IPS-18a (cell line): ENCODE measurements at regions not wholly inside any gene's neighbourhood (a gene's known extent, or its start where the extent isn't known, plus 50 kb on each side); places are given as distances from the start of the nearest gene placed in this dataset.

Experiments
- H3K27ac ChIP-seq: one replicate; pipeline ENCODE4 v1.5.1; 2013; ENCODE audit warnings: low read length
- H3K27me3 ChIP-seq: one replicate; pipeline ENCODE4 v1.6.1; 2013; ENCODE audit warnings: mild to moderate bottlenecking, low read length; ENCODE audit not compliant: control insufficient read depth, insufficient read depth
- H3K36me3 ChIP-seq: one replicate; pipeline ENCODE4 v1.6.1; 2013; ENCODE audit warnings: low read depth, low read length; ENCODE audit not compliant: control insufficient read depth
- H3K4me1 ChIP-seq: one replicate; pipeline ENCODE4 v1.6.1; 2013; ENCODE audit warnings: low read depth, low read length; ENCODE audit not compliant: control insufficient read depth
- H3K4me3 ChIP-seq: one replicate; pipeline ENCODE4 v1.5.1; 2013; ENCODE audit warnings: low read length
- H3K9ac ChIP-seq: one replicate; pipeline ENCODE4 v1.6.1; 2013; ENCODE audit warnings: mild to moderate bottlenecking, low read length, moderate library complexity
- H3K9me3 ChIP-seq: one replicate; pipeline ENCODE4 v1.6.1; 2013; ENCODE audit warnings: low read depth, low read length; ENCODE audit not compliant: control insufficient read depth

DNA sequence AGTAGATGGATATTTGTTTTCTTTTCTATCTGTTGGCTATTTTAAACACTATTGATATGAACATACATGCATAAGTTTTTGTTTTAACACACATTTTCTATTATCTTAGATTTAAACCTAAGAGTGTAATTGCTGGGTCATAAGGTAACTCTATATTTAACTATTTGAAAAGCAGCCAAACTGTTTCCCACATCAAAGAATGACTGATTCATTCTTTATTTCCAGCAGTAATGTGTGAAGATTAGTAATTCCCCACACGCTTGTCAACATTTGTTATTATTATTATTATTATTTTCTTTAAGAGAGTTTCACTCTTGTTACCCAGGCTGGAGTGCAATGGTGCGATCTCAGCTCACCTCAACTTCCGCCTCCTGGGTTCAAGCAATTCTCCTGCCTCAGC lies 1495.8 kb downstream of the EFNA5 start:
- Histone ChIP-seq H3K4me3 (no peak overlapping the region), H3K9me3 (peaks cover 9% of the 10 kb centered on the region), H3K9ac (no peak overlapping the region), H3K36me3 (no peaks in the 10 kb centered on the region), H3K4me1 (no peaks in the 10 kb centered on the region), H3K27ac (no peak overlapping the region), H3K27me3 (no peaks in the 10 kb centered on the region)

DNA sequence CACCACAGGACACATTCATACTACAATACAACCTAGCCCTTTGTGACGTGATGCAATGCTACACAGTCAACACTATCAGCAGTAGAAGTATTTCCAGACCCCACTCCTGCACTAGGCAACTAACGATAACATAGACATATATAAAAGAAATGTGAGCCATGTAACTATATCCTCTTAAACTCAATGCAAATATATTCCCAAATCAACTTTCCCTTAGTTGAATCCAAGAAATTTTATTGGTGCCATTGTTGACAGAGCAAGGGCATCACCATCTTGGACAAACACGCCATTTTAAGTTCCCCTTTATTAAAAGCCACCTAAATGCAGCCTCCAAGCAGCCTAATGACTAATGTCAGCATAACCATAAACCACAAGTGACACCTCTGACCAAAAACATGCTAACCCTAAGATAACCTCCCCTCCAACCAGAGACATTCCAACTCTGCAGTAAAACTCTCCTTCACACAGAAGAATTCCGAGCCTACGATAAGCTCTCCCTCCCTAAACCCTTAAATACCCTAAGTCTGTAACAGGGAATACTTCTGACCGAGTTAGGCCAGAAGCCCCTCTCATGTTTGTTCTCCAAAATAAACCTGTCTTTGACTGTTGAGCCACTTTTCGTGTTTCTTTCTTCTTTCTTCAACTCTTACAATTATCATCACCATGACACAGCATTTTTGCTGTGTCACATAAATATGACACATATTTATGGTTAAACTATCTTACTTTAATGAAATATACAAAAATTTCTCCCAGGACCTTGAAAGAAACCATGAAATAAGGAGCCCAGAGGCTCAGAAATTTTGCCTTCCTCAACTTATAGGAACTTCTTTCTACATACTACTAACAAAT lies 1497.8 kb downstream of the EFNA5 start:
- no peak overlapping the region for H3K9ac ChIP-seq
- peaks cover 9% of the 10 kb centered on the region for H3K9me3 ChIP-seq
- no peak overlapping the region for H3K4me3 ChIP-seq
- no peaks in the 10 kb centered on the region for H3K27me3 ChIP-seq
- H3K27ac ChIP-seq = no peak overlapping the region
- no peaks in the 10 kb centered on the region for H3K36me3 ChIP-seq
- no peaks in the 10 kb centered on the region for H3K4me1 ChIP-seq

DNA sequence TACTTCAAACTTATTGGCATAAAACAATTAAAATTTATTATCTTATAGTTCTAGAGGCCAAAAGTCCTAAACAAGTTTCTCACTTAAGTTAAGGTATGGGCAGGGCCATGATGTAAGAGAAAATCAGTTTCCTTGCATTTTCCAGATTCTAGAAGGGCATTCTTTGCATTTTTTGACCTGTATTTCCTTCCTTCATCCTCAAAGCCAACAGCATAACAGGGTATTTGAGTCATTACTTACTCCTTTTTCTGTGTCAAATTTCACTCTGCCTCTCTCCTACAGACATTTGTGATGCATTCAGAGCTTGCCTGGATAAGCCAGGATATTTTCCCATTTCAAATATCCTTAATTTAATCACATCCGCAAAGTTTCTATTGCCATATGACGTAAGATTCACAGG lies 1499.0 kb downstream of the EFNA5 start:
- Histone ChIP-seq H3K9ac (no peak overlapping the region), H3K4me3 (no peak overlapping the region), H3K27me3 (no peaks in the 10 kb centered on the region), H3K27ac (no peak overlapping the region), H3K9me3 (peaks cover 9% of the 10 kb centered on the region), H3K36me3 (no peaks in the 10 kb centered on the region), H3K4me1 (no peaks in the 10 kb centered on the region)

DNA sequence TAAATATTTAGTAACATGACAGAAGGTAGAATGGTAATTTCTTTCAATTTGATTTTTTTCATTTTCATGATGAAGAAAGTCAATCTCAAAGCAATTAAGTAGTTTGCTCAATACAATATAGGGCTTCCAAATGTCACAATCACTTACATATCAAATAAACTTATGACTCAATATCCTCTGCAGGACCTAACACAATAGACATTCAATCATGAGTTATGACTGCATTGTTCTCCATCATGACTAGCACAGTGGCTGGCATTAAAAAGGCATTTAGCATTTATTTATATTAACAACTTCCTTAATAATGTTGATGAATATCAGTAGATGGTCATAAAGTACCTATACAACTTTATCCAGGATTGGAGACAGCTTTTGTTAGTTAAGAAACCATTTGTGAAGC lies 1499.6 kb downstream of the EFNA5 start:
- no peaks in the 10 kb centered on the region for H3K27me3 ChIP-seq
- peaks cover 9% of the 10 kb centered on the region for H3K9me3 ChIP-seq
- no peak overlapping the region for H3K27ac ChIP-seq
- H3K4me1 ChIP-seq = no peaks in the 10 kb centered on the region
- no peak overlapping the region for H3K9ac ChIP-seq
- no peaks in the 10 kb centered on the region for H3K36me3 ChIP-seq
- no peak overlapping the region for H3K4me3 ChIP-seq

DNA sequence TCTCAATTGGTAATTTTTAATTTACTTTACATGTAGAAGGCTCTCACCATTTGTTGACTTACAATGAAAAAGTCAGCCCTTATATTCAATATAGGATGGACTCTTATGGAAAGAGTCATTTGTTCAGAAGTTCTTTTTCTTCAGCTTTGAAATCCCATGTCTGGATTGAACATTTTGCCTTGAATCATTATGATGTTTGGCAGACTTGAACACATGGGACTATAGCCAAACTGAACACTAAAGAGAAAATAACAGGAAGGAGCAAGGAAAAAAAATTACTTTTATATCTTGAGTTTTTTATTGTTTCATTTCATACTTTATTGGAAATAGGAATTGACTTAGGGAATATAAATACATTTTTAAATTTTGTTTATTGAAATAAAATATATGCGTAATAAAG lies 1503.0 kb downstream of the EFNA5 start:
- Histone ChIP-seq H3K9me3 (peaks cover under 1% of the 10 kb centered on the region), H3K4me1 (no peaks in the 10 kb centered on the region), H3K27ac (no peak overlapping the region), H3K4me3 (no peak overlapping the region), H3K9ac (no peak overlapping the region), H3K36me3 (no peaks in the 10 kb centered on the region), H3K27me3 (no peaks in the 10 kb centered on the region)

DNA sequence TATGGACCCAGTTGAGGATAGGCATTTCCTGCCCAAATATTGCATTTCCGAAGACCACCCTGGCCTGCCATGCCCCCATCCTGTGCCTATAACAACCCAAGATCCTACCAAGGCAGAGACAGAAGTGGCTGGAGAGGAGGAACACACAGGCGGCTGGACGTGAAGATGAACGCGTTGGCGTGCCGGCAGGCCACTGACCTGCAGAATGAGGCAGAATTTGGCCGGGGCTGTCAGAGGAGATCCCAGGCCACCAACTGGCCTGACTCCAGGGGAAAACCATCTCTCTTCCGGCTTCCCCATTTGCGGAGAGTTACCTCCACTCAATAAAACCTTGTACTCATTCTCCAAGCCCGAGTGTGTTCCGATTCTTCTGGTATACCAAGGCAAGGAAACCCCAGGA lies 1507.5 kb downstream of the EFNA5 start:
- H3K4me3 ChIP-seq = no peak overlapping the region
- H3K27me3 ChIP-seq = no peaks in the 10 kb centered on the region
- no peak overlapping the region for H3K9ac ChIP-seq
- H3K4me1 ChIP-seq = peaks cover 3% of the 10 kb centered on the region
- H3K9me3 ChIP-seq = no peaks in the 10 kb centered on the region
- no peak overlapping the region for H3K27ac ChIP-seq
- no peaks in the 10 kb centered on the region for H3K36me3 ChIP-seq

DNA sequence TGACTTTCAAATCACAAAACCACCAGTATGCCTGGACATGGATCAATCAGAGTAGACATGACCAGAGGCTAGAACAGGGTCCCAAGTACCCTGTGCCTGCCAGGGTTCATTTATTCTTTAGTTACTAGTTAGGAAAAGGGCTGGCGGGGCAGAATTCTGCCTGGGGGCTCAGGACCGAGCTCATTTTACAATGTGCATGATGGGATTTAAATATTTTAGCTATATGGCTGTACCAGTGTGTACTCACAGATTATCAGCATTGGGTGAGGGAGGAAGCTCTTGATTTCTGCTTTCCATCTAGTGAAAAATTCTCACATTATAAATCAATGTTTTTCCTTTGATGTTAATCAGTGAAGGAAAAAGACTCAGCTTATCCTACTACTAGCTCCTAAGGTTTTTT lies 1511.1 kb downstream of the EFNA5 start:
- Histone ChIP-seq H3K27me3 (no peaks in the 10 kb centered on the region), H3K9me3 (no peaks in the 10 kb centered on the region), H3K36me3 (no peaks in the 10 kb centered on the region), H3K27ac (no peak overlapping the region), H3K4me3 (no peak overlapping the region), H3K9ac (no peak overlapping the region), H3K4me1 (peaks cover 5% of the 10 kb centered on the region)

DNA sequence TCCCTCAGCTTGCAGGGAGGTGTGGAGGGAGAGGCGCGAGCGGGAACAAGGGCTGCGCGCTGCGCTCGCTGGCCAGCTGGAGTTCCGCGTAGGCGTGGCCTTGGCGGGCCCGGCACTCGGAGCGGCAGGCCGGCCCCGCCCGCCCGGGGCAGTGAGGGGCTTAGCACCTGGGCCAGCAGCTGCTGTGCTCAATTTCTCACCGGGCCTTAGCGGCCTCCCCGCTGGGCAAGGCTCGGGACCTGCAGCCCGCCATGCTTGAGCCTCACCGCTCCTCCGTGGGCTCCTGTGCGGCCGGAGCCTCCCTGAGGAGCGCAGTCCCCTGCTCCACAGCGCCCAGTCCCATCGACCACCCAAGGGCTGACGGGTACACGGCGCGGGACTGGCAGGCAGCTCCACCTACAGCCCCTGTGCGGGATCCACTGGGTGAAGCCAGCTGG lies 1516.4 kb downstream of the EFNA5 start:
- H3K36me3 ChIP-seq = no peaks in the 10 kb centered on the region
- peaks cover 5% of the 10 kb centered on the region for H3K4me1 ChIP-seq
- no peak overlapping the region for H3K27ac ChIP-seq
- H3K9me3 ChIP-seq = no peaks in the 10 kb centered on the region
- H3K4me3 ChIP-seq = no peak overlapping the region
- no peaks in the 10 kb centered on the region for H3K27me3 ChIP-seq
- H3K9ac ChIP-seq = no peak overlapping the region

DNA sequence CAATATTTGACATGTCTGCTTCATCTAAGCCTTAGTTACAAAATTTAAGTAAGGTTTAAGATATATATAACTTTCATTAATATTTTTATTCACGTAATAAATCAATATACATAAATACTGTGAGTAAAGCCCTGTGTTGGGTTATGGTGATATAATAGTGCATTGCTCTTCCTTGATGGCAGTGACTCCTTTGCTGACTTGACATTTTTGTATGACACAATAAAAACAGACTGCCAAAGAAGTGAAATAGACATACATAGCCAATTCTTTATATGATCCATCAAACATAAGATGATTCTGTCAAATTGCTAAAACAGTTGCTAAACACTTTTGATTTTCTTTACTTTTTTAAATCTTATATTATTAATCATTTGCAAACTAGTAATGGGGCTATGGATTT lies 1518.2 kb downstream of the EFNA5 start:
- Histone ChIP-seq H3K36me3 (no peaks in the 10 kb centered on the region), H3K27me3 (no peaks in the 10 kb centered on the region), H3K4me3 (no peak overlapping the region), H3K4me1 (no peaks in the 10 kb centered on the region), H3K27ac (no peak overlapping the region), H3K9ac (no peak overlapping the region), H3K9me3 (no peaks in the 10 kb centered on the region)

DNA sequence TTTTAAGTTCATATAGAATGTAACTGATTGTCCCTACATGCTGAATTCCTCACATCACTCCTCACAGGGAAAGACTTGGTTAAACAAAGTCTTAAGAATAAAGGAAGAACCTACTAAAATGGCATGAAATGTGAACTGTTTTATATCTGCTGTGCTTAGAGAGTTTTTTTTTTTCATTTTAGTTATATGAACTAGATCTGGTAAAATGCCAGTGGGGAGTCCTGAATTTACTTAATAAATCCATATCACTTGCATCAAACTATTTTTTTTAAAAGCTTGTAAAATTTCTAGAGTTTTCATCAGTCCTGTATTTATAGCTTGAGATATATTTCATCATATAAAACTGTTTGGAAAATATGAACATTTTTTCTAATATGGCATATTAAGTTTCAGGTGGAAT lies 1528.6 kb downstream of the EFNA5 start:
- Histone ChIP-seq H3K36me3 (no peaks in the 10 kb centered on the region), H3K27ac (no peak overlapping the region)

DNA sequence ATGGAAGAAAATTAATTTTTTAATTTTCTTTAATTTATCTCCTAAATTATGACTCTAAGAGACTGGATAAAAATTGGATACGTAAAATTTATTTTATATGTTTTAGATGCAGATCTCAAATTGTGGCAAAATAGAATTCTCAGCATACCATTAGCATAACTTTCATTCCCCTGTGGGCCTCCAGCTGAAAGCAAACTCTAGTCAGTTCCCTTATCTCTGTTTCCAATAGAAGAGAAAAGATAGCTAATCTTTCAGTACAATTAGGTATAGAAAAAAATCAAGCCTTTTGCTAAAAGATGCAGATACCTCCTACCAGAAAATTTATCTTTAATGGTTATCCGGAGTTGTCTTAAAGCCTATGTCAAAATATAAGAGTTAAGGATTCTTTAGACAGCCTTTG lies 1530.6 kb downstream of the EFNA5 start:
- Histone ChIP-seq H3K27me3 (no peaks in the 10 kb centered on the region), H3K9me3 (no peaks in the 10 kb centered on the region), H3K4me3 (no peak overlapping the region), H3K36me3 (no peaks in the 10 kb centered on the region), H3K9ac (no peak overlapping the region), H3K4me1 (no peaks in the 10 kb centered on the region), H3K27ac (no peak overlapping the region)

More for the DNA sequence above, 1528.6 kb downstream of the EFNA5 start:
- Histone ChIP-seq H3K9me3 (no peaks in the 10 kb centered on the region), H3K9ac (no peak overlapping the region), H3K4me1 (no peaks in the 10 kb centered on the region), H3K4me3 (no peak overlapping the region), H3K27me3 (no peaks in the 10 kb centered on the region)

DNA sequence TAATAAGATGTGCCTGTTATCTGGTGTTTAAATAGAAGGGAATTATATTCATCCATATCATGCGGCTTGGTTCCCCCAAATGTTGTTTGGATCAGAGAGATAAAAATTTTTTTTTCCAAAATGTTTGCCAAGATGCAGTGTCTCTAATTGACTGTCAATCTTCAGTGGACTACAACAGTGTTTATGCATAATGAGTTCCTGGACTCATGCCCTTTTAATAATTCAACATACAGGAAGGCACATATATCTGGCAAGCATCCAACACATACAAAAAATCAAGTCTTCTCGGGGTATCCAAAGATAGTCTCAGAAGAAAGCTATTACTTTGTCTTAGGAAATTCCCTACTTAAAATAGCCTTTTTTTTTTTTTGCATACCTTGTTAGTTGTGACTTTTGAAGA lies 1534.7 kb downstream of the EFNA5 start:
- H3K4me1 ChIP-seq = no peaks in the 10 kb centered on the region
- H3K36me3 ChIP-seq = no peaks in the 10 kb centered on the region
- no peaks in the 10 kb centered on the region for H3K9me3 ChIP-seq
- H3K4me3 ChIP-seq = no peak overlapping the region
- H3K9ac ChIP-seq = no peak overlapping the region
- H3K27ac ChIP-seq = no peak overlapping the region
- H3K27me3 ChIP-seq = no peaks in the 10 kb centered on the region
